ENCODE measurements at regions not wholly inside any gene's neighbourhood (a gene's known extent, or its start where the extent isn't known, plus 50 kb on each side); places are given as distances from the start of the nearest gene placed in this dataset.
A peak's percentile ranks its signal among the peaks of the same experiment; 100 is the strongest.
"Not testable (repeated sequence)": the region's sequence is repeated elsewhere in the genome, so short reads cannot be mapped to it uniquely, and the experiment has no call there.

DNA sequence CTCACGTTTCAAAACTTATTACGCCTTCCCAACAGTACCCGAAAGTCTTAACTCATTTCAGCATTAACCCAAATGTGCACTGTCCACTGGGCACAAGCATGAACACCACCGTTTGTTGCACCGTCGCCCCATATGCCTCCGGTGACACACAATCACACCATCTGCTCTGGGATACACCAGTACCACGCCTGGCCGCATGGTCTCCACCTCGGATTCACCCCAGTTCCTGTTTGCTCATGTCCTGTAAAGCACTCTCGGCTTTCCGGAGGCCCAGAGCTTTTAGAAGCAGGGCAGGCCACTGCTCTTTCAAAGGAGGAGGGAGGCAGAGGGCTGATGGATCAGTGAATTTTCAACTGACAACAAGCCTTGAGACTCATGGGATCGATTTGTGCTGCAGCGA is 1570.0 kb upstream of the DEFB115 start:
- DNase-seq, result no peak

DNA sequence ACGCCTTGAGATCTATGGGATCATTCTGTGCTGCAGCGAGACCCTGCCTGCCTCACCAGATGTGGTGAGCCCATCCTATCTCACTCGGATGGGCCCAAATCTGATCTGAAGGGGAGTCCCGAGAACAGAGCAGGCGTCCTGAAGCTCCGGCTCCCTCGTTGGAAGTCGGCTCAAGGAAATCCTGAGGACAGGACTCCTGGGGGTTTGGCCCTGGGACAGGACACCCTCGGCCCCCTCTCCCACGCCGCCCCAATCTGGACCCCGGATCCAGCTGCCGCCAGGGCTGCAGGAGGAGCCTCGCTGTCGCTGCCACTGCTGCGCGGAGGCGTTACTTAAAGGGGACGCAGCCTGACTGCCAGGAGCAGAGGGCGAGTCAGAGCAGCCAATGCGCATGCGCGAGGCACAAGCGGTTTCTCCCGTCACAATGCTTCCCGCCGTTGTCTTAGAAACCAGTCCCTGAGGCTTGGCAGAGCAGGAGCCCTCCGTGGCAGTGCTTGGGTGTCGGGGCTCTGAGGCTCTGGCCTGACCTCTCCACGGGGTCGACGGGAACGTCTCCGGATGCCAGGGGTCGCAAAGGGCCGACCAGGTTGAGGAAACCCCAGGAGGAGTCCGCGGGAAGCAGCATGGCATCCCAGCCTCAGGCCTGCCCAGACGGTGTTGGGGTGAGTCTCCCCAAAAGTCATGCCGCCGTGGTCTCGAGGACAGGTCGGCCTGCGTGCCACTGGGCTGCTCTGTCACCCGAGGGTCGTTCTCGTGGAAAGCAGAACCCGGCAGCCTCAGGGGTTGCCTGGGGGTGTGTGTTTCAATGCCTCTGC is 1567.8 kb upstream of the DEFB115 start:
- peak; percentile 11 for DNase-seq

DNA sequence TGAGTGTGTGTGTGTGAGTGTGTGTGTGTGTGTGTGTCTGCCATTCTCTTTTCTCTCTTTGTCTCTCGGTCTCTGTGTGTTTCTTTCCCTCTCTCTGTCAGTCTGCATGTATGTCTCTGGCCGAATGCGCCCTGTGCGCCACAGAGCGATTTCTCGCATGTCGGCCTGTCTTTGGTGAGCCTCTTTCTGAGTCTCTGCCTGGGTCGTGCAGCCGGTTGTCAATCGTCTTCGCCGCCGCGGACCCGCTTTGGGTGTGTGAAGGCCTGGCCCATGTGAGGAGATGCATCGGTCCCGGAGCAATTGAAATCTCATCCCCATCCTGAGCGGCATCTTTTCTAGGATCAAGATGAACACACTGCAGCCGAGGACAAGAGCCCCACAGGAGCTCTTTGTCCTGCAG is 1567.2 kb upstream of the DEFB115 start:
- no peak for DNase-seq

DNA sequence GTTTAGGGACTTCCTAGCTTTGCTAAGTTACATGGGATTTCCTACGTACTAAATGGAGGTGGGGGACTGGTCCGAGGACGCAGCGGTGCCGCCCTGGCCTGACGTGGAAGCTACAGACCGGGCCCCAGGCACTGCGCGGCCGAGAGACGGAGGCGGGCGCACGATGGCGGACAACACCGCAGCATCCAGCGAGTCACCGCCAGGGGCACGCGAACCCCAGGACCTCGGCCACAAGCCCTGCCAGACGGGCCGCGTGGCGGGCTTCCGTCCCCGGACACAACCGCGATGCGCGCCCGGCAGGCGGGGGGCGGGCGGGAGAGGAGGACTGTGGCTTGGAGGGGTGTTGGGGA is 1516.9 kb upstream of the DEFB115 start:
- no peak for DNase-seq

DNA sequence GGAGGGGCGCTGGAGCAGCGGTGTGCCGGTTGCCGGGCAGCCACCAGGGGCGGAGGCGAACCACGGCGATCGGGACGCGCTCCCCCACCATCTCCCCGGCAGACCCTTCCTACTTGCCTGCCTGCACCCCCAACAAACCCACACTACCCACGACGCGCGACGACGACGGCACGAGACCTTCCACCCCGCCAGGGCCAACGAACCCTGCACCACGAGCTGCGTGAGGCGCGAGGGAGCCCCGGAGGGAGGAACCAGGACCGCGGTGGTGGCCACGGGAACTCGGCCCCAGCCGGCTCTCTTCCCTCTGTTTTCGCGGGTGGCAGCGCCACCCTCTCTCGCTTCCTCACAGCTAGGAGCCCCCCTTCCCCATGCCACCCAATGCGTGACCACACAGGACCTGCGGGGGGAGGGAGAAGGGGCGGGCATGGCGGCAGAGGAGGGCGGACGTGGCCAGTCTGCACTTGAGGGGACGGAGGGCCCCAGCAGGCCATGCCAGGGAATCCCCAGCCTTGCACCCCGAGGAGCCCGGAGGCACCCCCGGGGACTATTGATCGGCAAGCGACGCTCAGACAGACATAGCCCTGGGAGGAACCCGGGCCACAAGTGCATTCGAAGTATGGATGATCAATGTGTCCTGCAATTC is 1516.4 kb upstream of the DEFB115 start:
- no peak for DNase-seq

DNA sequence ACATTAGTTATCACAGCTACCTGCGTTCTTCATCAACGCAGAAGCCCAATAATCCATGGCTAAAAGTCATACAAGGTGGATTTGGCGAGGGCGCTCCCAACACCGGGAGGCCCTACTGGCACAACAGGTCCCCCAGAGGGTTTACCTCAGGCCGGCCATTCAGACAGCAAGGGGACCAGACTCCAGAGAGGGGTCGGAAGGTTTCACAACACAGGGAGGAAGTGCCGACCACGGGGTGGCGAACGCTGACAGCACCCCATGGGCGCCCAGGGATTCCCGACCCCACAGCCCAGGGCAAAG is 1515.9 kb upstream of the DEFB115 start:
- no peak for DNase-seq

DNA sequence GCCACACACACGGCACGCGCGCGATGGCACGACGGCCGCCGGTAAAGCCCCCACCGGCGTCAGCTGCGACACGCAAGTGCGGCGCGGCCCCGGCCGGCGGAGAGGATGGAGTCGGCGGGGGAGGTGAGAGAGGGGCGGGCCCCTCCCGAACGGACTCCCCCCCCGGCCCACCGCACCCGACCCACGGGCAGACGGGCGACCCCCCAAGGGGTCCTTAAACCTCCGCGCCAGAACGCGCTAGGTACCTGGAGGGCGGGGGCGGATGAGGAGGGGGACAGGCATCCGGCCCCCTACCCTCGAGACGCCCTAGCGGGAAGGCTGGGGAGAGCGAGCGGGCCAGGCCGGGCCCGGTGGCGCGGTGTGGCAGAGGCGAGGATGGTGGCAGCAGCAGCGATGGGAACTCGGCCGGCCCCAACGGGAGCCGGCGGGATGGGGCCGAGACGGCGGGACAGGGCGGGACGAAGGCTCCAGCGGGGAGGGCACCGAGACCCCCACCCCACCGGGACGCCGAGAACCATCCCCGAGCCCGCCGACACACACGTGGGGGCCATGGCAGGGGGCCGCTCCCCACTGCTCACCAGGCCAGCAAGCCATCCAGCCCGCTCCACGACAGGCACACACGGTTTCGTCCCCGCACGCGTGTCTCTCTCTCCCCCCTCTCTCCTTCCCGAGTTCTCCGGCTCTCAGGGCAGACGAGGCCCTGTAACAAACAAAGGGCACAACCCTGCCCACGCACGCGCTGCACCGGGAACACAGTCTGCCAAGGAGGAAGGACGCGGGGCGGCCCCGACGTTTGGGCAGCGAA is 1515.4 kb upstream of the DEFB115 start:
- DNase-seq, result no peak

DNA sequence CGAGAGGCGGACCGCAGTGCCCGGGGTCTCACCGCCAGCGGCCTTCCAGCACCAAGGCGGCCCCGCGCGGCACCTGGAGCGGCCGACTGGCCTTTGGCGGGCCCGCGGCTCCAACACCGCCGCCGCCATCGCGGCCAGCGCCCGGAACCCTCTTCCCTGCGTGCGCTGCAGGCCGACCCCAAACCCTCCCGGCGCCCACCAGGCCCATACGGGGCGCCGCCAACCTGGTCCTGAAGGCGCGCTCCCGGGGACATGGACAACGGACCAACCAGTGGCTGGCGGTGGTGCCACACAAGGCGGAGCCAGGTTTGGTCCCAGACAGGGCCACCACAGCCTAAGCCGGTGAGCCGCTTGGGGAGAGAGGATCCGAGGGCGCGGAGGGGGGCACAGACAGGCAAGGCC is 1514.8 kb upstream of the DEFB115 start:
- DNase-seq, result no peak

DNA sequence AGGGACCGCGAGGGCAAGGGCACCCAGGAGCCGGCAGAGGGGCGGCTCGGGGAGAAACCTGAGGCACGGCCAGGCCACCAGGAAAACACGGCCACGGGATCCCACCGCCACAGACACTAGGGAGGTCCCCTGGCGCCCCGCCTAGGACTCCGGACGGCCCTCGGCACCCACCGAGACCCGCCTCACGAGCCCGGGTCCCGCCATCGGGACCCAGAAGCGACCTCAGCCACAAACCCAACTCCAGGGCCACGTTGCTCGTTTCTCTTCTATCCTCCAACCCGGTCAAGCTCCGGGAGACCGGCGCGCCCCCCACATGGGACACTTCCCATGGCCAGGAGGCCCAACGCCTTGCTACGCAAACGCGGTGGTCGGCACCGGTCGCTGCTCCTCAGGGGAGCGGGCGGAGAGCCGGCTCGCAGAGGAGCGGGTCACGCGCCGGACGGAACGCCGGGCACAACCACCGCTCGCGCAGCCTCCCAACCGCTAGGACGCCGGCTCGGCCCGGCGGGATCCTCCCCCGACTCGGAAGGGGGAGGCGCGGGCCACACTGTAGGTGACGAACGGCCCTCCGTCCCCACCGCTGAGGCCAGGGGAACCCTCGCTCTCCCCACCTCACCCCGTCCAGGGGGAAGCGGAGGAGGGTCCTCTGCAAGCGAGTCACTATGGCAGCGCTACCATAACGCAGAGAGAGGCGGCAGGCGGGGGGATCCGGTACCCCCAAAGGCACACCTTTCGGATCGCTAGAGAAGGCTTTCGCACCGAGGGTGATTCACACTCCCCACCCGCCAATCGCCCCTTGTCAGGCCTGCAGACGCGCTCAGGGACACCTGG is 1514.1 kb upstream of the DEFB115 start:
- DNase-seq, result no peak

DNA sequence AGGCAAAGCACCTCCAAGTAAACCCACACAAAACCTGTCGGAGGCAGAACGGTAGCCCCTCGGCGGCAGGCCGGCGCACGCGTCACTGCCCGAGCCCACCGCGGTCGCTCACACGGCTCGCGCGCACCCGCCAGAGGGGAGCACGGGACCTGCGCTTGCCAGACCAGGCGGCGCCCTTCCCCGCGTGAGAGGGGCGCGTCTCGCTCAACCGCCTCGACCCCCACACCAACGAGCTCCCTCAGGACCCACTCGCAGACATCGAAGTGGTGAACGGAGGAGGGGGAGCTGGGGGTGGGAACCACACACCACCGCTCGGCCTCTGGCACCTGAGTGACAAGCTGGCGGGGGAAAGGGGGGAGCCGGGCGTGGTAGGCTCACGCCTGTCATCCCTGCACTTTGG is 1513.4 kb upstream of the DEFB115 start:
- DNase-seq, result no peak

DNA sequence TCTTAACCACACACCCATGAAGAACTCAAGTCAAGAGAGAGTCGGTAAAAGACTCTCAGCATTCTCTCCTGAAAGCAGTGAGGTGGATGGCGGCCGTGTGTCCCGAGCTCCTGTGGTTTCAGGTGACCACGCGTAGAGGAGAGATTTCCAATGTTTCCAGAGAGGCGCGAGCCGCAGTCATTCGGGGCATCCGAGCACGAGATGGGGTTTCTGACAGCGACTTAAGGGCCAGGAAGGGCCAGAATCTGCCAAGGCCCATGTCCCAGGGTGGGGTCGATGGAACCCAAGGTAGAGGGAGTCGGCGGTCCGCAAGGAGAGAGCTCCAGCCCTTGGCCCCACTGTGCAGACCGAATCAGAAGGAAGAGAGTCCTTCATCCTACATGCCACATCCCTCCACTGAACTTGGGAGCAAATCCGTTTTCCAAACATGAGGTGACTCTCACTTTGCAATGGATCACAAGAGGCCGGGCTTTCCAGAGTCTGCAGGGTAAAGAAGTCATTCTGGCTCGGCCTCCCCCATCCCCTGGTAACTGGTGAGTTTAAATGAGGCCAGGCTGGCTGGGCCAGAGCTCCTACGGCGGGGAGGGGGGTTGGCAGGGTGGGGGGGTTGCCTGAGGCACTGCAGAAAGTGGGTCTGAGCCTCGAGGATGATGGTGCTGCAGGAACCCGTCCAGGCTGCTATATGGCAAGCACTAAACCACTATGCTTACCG is 1511.8 kb upstream of the DEFB115 start:
- not testable (repeated sequence) for DNase-seq

DNA sequence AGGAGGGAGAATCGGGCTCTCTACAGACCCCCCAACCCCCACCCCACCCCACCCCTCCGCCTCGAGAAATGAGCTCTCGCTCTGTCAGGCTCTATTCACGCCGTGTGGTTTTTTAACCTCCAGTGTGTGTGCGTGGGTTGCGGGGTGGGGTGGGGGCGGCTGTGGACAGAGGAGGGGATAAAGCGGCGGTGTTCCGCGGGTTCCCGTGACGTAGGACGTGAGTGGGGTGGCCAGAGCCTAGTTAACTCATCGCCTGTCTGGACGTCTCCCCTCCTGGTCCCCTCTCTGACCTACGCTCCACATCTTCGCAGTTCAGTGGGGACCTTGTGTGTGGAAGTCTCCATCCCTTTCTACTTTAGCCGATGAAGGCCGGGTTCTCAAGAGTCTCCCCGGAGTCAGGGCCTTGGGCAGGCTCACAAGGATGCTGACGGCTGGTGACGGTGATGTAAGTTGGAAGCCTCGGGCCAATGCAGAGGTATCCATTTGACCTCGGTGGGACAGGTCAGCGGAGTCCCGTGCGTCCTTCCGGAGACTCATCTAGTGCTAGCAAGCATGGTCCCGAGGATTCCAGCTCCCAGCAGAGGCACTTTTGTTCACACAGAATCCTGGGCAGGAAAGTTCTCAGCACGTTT is 1507.1 kb upstream of the DEFB115 start:
- DNase-seq, result no peak

DNA sequence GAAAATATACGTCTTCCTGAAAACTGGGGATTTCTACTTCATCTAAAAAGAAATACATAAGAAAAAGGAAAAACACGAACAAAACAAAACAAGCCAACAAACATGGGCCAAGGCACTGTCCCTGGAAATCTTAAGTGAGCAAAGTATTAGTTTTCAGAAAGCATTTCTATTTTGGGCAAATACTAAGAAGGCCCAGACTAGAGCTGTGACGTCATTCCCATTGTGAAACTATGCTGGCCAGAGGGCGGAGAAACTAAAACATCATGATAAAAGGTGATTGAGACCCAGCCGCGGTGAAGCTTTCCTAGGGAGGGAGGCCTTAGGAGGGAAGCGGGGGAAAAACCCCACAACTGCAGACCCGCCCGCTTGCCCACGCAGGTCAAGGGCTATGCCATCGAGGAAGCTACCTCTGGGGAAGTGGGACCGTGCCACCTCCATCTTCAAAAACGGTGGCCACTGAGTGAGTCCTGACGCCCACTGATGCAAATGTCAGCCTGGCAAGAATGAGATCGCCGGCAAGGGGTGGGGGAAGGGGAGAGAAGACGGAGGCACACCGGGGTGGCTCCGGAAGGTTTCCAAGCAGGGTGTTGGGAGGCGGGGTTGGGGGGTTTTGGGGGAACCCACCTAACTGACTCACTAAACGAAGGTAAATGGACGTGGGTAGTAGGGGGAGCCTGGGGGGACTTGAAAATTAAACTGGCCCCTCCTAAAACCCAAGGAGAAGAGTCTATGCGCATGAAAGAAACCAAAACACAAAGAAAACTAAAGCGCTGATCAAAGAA is 1504.6 kb upstream of the DEFB115 start:
- DNase-seq, result not testable (repeated sequence)

DNA sequence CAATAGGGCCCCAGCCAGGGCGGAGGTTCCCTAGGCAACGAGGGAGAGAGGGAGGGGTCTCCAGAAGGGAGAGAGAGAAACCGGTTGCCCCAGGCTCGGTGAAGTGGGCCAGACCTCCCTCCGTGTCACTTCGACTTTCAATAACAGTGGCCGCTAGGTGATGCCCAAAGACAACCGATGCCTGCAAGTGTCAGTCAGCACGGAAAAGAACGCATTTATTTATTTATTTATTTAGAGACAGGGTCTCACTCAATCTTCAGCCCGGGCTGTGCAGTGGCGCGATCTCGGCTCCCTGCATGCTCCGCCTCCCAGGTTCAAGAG is 1504.1 kb upstream of the DEFB115 start:
- not testable (repeated sequence) for DNase-seq

DNA sequence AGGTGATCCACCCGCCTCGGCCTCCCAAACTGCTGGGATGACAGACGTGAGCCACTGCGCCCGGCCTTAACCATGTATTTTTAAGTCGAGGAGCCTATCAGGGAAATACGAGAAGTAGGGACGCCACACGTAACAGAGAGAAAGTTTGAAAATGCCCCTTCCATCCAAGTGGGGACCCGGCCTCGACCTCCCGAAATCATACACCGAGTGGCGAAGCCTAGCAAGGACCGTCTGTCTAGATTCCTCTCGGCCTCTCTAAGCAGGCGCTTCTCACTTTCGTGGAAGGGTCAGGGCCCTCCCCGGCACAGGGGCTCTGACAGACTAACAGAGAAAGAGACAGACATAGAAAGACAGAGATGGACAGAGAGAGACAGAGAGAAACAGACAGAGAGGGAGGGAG is 1503.6 kb upstream of the DEFB115 start:
- not testable (repeated sequence) for DNase-seq

DNA sequence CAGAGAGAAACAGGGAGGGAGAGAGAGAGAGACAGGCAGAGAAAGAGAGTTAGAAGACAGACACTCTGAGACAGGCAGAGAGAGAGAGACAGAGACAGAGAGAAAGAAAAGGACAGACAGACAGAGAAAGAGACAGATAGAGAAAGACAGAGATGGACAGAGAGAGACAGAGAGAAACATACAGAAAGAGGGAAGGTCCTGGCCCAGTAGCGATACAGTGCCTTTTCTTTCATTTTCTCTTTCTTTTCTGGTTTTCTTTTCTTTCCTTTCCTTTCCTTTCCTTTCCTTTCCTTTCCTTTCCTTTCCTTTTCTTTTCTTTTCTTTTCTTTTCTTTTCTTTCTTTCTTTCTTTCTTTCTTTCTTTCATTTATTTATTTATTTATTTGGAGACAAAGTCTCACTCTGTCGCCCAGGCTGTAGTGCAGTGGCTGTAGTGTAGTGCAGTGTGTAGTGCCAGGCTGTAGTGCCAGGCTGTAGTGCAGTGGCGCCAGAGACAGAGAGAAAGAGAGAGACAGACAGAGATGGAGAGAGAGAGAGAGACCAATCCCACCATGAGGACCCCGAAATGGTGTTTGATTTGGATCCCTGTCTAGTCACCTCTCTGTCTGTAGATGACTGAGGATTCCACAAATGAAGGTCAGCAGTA is 1501.5 kb upstream of the DEFB115 start:
- not testable (repeated sequence) for DNase-seq

DNA sequence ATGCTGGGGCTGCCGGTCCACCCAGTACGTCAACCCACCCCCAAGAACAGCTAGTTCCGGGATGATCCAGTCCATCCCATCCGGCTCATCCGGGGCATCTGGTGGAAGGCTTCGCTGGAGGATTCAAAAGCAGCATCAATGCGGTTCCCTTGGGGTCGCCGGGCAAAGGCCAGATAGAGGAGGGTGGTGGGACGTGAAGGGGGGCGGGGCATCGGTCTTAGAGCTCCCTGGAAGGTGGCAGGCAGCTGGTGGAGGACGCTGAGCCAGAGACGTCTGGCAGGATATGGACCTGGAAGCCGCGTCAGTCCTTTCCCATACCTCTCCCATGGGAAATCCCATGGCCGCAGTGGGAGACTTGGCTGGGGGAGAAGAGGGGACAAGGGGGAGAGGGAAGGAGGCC is 1500.8 kb upstream of the DEFB115 start:
- no peak for DNase-seq

DNA sequence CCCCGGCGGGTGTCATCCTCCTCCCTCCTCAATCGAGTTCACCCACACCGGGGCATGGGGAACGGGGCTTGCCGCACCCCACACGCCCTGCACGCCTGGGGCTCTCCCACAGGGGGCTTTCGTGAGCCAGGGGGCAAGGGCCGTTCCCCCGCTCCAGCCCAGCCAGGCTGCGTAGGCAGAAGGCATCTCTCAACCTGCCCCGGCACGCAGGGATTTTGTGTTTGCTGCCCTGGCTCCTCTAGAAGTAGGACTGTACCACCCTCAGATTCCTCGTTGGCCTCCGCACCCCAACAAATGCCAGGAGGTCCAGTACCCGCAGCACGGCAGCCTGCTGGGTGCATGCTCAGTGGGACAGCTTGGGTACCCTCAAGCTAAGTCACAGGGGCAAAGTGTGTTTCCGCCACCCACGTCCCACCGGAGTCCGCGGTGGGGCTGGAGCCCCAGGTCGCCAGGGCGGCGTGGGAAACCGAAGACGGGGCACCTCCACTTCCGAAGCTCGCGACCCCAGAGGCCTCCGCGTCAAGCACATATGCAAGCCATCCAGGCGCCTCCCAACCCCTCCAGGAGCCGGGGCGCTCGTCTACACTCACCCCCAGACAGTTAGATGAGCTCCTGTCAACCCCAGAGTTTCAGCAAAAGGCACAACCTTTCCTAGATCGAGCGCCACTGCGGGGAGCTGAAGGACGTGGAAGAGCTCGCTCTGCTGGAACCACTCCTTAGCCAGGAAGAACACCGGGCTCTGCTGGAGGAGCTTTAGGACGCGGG is 1495.7 kb upstream of the DEFB115 start:
- not testable (repeated sequence) for DNase-seq

DNA sequence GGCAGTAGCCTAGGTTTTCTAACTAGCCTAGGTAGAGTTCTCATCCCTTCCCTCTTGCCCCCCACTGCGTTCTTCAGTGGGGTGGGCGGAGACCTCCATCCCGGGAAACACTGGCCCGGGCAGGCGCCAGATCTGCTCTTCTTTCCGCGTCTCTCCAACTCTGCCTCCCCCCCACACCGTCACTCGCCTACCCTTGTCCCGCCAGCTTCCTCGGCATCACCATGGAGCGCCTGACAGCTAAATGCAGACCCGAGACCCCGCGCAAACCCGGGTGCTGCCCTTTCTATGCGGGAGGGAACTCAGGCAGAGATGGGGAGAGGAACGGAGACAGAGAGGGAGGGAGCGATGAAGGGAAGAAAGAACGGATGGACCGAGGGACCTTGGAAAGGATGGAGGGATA is 1494.8 kb upstream of the DEFB115 start:
- no peak for DNase-seq

Data from NCI-H69 (cell line).